Loucy (cell line): ENCODE measurements at regions not wholly inside any gene's neighbourhood (a gene's known extent, or its start where the extent isn't known, plus 50 kb on each side); places are given as distances from the start of the nearest gene placed in this dataset.
"Not testable (repeated sequence)": the region's sequence is repeated elsewhere in the genome, so short reads cannot be mapped to it uniquely, and the experiment has no call there.

Experiments used
- H2AFZ ChIP-seq: fragments of 200-600 bp; sonication (generic); 2 replicates; pipeline ENCODE4 v1.6.0; 2016; ENCODE audit warnings: antibody characterized with exemption, mild to moderate bottlenecking, low read length, moderate library complexity
- H3F3A ChIP-seq: fragments of 200-600 bp; 2 replicates; pipeline ENCODE4 v1.6.0; 2016; ENCODE audit warnings: antibody characterized with exemption, low read depth, mild to moderate bottlenecking
- H3K27me3 ChIP-seq: fragments of 200-600 bp; sonication (generic); 2 replicates; pipeline ENCODE4 v1.6.1; 2014; ENCODE audit warnings: low read length, mild to moderate bottlenecking; ENCODE audit not compliant: insufficient read depth, poor library complexity, severe bottlenecking
- H3K36me3 ChIP-seq: fragments of 200-600 bp; sonication (generic); 2 replicates; pipeline ENCODE4 v1.6.1; 2016; ENCODE audit warnings: low read length; ENCODE audit not compliant: insufficient read depth
- H3K4me1 ChIP-seq: fragments of 200-600 bp; sonication (generic); 2 replicates; pipeline ENCODE4 v1.5.1; 2014; ENCODE audit warnings: low read length, mild to moderate bottlenecking; ENCODE audit not compliant: insufficient read depth, poor library complexity, severe bottlenecking
- H3K4me2 ChIP-seq: fragments of 200-600 bp; sonication (generic); 2 replicates; pipeline ENCODE4 v1.6.0; 2014; ENCODE audit warnings: antibody characterized with exemption, low read length, low read depth, mild to moderate bottlenecking; ENCODE audit not compliant: poor library complexity, severe bottlenecking
- H3K4me3 ChIP-seq: fragments of 200-600 bp; sonication (generic); 2 replicates; pipeline ENCODE4 v1.5.1; 2014; ENCODE audit warnings: low read length, mild to moderate bottlenecking, mixed read lengths; ENCODE audit not compliant: poor library complexity, severe bottlenecking
- H3K79me2 ChIP-seq: fragments of 200-600 bp; sonication (generic); 2 replicates; pipeline ENCODE4 v1.6.1; 2014; ENCODE audit warnings: low read length; ENCODE audit not compliant: insufficient read depth
- H3K9ac ChIP-seq: fragments of 200-600 bp; sonication (generic); 2 replicates; pipeline ENCODE4 v1.6.0; 2014; ENCODE audit warnings: mild to moderate bottlenecking, low read depth, low read length, moderate library complexity; ENCODE audit not compliant: poor library complexity, severe bottlenecking
- H3K9me2 ChIP-seq: fragments of 200-600 bp; sonication (generic); replicated peaks from 2 replicates; pipeline ENCODE4 v1.6.1; 2016; ENCODE audit warnings: low read depth, low read length, mixed read lengths
- H3K9me3 ChIP-seq: fragments of 200-600 bp; sonication (generic); 2 replicates; pipeline ENCODE4 v1.6.1; 2014; ENCODE audit warnings: mild to moderate bottlenecking, antibody characterized with exemption, low read length, low read depth; ENCODE audit not compliant: insufficient read depth
- H4K20me1 ChIP-seq: fragments of 200-600 bp; sonication (generic); 2 replicates; pipeline ENCODE4 v1.6.0; 2014; ENCODE audit warnings: antibody characterized with exemption, low read length, mild to moderate bottlenecking; ENCODE audit not compliant: insufficient read depth, poor library complexity, severe bottlenecking
- EZH2phosphoT487 ChIP-seq: fragments of 200-600 bp; IDR thresholded peaks from 2 replicates; pipeline ENCODE4 v1.6.1; 2018; ENCODE audit warnings: antibody characterized with exemption, mild to moderate bottlenecking, moderate library complexity, borderline replicate concordance
- TF ChIP-seq, protein P1 (sequence below): fragments of 200-600 bp; sonication (generic); conservative IDR thresholded peaks from 2 replicates; pipeline ENCODE4 v1.5.1; 2014; ENCODE audit warnings: mild to moderate bottlenecking, antibody characterized with exemption, low read length

DNA sequence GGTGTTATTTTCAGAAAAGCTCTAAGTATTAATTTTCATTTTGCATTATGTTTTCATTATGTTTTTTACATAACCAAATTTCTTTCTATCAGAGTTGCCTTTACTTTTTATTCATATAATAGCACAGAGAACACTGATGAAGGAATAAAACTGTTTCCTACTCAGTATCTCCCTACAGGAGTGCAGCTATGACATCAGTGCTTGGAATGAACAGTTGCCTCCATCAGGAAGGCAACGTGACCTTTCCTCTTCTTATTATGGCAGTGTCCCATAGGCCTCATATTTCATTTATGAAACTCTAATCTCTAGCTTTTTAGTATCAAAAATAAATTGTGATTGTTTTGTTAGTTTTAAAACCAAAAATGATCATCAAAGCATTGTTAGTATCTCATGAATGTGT lies 712.8 kb downstream of the CD109 start:
- no peaks in the 10 kb centered on the region for H4K20me1 ChIP-seq
- no peak overlapping the region for H3K4me3 ChIP-seq
- no peaks in the 10 kb centered on the region for H3F3A ChIP-seq
- no peaks in the 10 kb centered on the region for H3K36me3 ChIP-seq
- no peaks in the 10 kb centered on the region for H3K27me3 ChIP-seq
- H3K9me2 ChIP-seq = no peaks in the 10 kb centered on the region
- no peaks in the 10 kb centered on the region for H3K9me3 ChIP-seq
- no peak overlapping the region for H3K9ac ChIP-seq
- no peak overlapping the region for H3K4me2 ChIP-seq
- H2AFZ ChIP-seq = no peak overlapping the region
- H3K4me1 ChIP-seq = no peaks in the 10 kb centered on the region
- H3K79me2 ChIP-seq = no peaks in the 10 kb centered on the region
- TF ChIP-seq EZH2phosphoT487 = no peak
- TF ChIP-seq, protein P1, sequence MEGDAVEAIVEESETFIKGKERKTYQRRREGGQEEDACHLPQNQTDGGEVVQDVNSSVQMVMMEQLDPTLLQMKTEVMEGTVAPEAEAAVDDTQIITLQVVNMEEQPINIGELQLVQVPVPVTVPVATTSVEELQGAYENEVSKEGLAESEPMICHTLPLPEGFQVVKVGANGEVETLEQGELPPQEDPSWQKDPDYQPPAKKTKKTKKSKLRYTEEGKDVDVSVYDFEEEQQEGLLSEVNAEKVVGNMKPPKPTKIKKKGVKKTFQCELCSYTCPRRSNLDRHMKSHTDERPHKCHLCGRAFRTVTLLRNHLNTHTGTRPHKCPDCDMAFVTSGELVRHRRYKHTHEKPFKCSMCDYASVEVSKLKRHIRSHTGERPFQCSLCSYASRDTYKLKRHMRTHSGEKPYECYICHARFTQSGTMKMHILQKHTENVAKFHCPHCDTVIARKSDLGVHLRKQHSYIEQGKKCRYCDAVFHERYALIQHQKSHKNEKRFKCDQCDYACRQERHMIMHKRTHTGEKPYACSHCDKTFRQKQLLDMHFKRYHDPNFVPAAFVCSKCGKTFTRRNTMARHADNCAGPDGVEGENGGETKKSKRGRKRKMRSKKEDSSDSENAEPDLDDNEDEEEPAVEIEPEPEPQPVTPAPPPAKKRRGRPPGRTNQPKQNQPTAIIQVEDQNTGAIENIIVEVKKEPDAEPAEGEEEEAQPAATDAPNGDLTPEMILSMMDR = no peak

- no peaks in the 10 kb centered on the region for H3K4me1 ChIP-seq
- H3K4me2 ChIP-seq = no peak overlapping the region
- TF ChIP-seq EZH2phosphoT487 = no peak
- TF ChIP-seq, protein P1 = no peak
- no peak overlapping the region for H3K9ac ChIP-seq
- H2AFZ ChIP-seq = no peak overlapping the region
- no peak overlapping the region for H3K4me3 ChIP-seq
- no peaks in the 10 kb centered on the region for H3F3A ChIP-seq
- H3K36me3 ChIP-seq = no peaks in the 10 kb centered on the region
- H3K9me2 ChIP-seq = no peaks in the 10 kb centered on the region
- no peaks in the 10 kb centered on the region for H3K9me3 ChIP-seq
- no peaks in the 10 kb centered on the region for H4K20me1 ChIP-seq
- no peaks in the 10 kb centered on the region for H3K79me2 ChIP-seq
- H3K27me3 ChIP-seq = no peaks in the 10 kb centered on the region
Measured at GRCh38 chr6:74404366-74404765, 708.4 kb downstream of the CD109 start.

DNA sequence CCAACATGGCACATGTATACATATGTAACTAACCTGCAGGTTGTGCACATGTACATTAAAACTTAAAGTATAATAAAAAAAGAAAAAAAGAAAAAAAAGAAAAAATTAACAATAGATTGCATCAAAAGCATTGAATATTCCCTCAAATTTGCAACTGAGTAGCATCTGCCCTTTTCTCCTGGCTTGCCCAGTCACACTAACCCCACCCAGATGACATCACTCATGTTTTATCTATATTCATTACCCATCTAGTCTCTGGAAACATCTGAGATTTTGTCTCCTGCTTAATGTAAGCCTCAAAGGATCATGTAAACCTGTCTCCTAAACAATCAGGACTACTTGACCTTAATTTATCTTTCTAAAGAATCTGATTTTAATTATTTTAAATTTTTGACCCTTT lies 706.8 kb downstream of the CD109 start:
- H3K9me3 ChIP-seq = no peaks in the 10 kb centered on the region
- H2AFZ ChIP-seq = no peak overlapping the region
- H3K4me3 ChIP-seq = no peak overlapping the region
- no peak overlapping the region for H3K4me2 ChIP-seq
- no peaks in the 10 kb centered on the region for H3K79me2 ChIP-seq
- H3K4me1 ChIP-seq = no peaks in the 10 kb centered on the region
- no peak overlapping the region for H3K9ac ChIP-seq
- no peaks in the 10 kb centered on the region for H3K36me3 ChIP-seq
- no peak for TF ChIP-seq EZH2phosphoT487
- TF ChIP-seq, protein P1 = no peak
- no peaks in the 10 kb centered on the region for H4K20me1 ChIP-seq
- H3K27me3 ChIP-seq = no peaks in the 10 kb centered on the region
- no peaks in the 10 kb centered on the region for H3K9me2 ChIP-seq
- no peaks in the 10 kb centered on the region for H3F3A ChIP-seq

- not testable (repeated sequence) for H3K36me3 ChIP-seq, H3K27me3 ChIP-seq, H3K9me3 ChIP-seq, H3K9me2 ChIP-seq, H3K4me3 ChIP-seq, H4K20me1 ChIP-seq, H3K79me2 ChIP-seq, H3F3A ChIP-seq, H3K4me2 ChIP-seq, H2AFZ ChIP-seq, H3K9ac ChIP-seq, H3K4me1 ChIP-seq
Measured at GRCh38 chr6:74378437-74378836, 682.4 kb downstream of the CD109 start.
